Stomach (tissue), 4 donors: ENCODE measurements at regions not wholly inside any gene's neighbourhood (a gene's known extent, or its start where the extent isn't known, plus 50 kb on each side); places are given as distances from the start of the nearest gene placed in this dataset.

Experiments used
- CTCF ChIP-seq, 7 experiments: fragments of 450-650 bp in 4 of 7; fragments of 200-600 bp in 3 of 7; sonication (generic) in 3 of 7; IDR thresholded peaks; one replicate each; pipeline ENCODE4 v1.5.1; 2016 to 2019; ENCODE audit warnings: antibody characterized with exemption in 7 of 7, control low read depth in 2 of 7, mild to moderate bottlenecking in 1 of 7
- EP300 ChIP-seq: sonication (generic); formaldehyde crosslinking; IDR thresholded peaks from one replicate; pipeline ENCODE4 v1.6.1; 2017; ENCODE audit warnings: antibody characterized with exemption
- POLR2A ChIP-seq, 4 donors: fragments of 450-650 bp; IDR thresholded peaks; one replicate each; pipeline ENCODE4 v1.6.1; 2016; ENCODE audit warnings: antibody characterized with exemption in 4 of 4, control low read depth in 2 of 4, mild to moderate bottlenecking in 1 of 4, moderate library complexity in 1 of 4

GRCh38 chr16:51987519-51987918 lies 559.4 kb downstream of the TOX3 start:
- TF ChIP-seq POLR2A (IDR thresholded peaks at IDR 0.05): no peak
- TF ChIP-seq CTCF (IDR thresholded peaks at IDR 0.05): no peak
- TF ChIP-seq EP300: no peak
